OCI-LY7 (cell line): ENCODE measurements at regions not wholly inside any gene's neighbourhood (a gene's known extent, or its start where the extent isn't known, plus 50 kb on each side); places are given as distances from the start of the nearest gene placed in this dataset.

Experiments
- BruUV-seq: library from RNA; stranded (reverse); fragments of 400-500 nt; replicated peaks from 2 replicates; lab custom pipeline; 2021; lab: Mats Ljungman, UMichigan
- CTCF ChIA-PET: fragments of 300-600 bp; sonication (Branson Sonifier 250); formaldehyde crosslinking; loops from one replicate; lab custom pipeline; 2022; ENCODE audit warnings: antibody characterized with exemption; ENCODE audit not compliant: unreplicated experiment; lab: Charles Lee
- POLR2A ChIA-PET: fragments of 300-600 bp; sonication (Branson Sonifier 250); formaldehyde crosslinking; loops from one replicate; lab custom pipeline; 2022; ENCODE audit warnings: antibody characterized with exemption; lab: Charles Lee
- DNase-seq: peaks from one replicate; pipeline ENCODE4 v3.0.0-alpha.2; 2015; ENCODE audit warnings: low spot score
- H2AFZ ChIP-seq: fragments of 200-600 bp; sonication (generic), shearing (Covaris generic); 2 replicates; pipeline ENCODE4 v1.6.1; 2014; ENCODE audit warnings: mild to moderate bottlenecking, antibody characterized with exemption, low read length, moderate library complexity
- H3K27ac ChIP-seq: fragments of 200-600 bp; sonication (generic); 2 replicates; pipeline ENCODE4 v1.5.1; 2014; ENCODE audit warnings: mixed run types, low read depth, mild to moderate bottlenecking, moderate library complexity, low read length, inconsistent platforms; ENCODE audit not compliant: poor library complexity, severe bottlenecking
- H3K36me3 ChIP-seq: fragments of 200-600 bp; sonication (generic); 2 replicates; pipeline ENCODE4 v1.6.1; 2014; ENCODE audit warnings: mild to moderate bottlenecking, antibody characterized with exemption, low read length, moderate library complexity, mixed read lengths; ENCODE audit not compliant: insufficient read depth
- H3K4me1 ChIP-seq: fragments of 200-600 bp; sonication (generic); 2 replicates; pipeline ENCODE4 v1.5.1; 2014; ENCODE audit warnings: mild to moderate bottlenecking, low read length; ENCODE audit not compliant: insufficient read depth, poor library complexity, severe bottlenecking
- H3K4me2 ChIP-seq: fragments of 200-600 bp; sonication (generic); 2 replicates; pipeline ENCODE4 v1.6.1; 2014; ENCODE audit warnings: mild to moderate bottlenecking, low read length
- H3K4me3 ChIP-seq: fragments of 200-600 bp; sonication (generic); 2 replicates; pipeline ENCODE4 v1.5.1; 2014; ENCODE audit warnings: mild to moderate bottlenecking, low read depth, low read length; ENCODE audit not compliant: poor library complexity, severe bottlenecking
- H3K79me2 ChIP-seq: fragments of 200-600 bp; sonication (generic); 2 replicates; pipeline ENCODE4 v1.6.1; 2016; ENCODE audit warnings: low read depth, mild to moderate bottlenecking, low read length, moderate library complexity, mixed read lengths; ENCODE audit not compliant: insufficient read depth
- H3K9me2 ChIP-seq: fragments of 200-600 bp; sonication (generic); 2 replicates; pipeline ENCODE4 v1.6.1; 2016; ENCODE audit warnings: mild to moderate bottlenecking, low read length, mixed read lengths; ENCODE audit not compliant: insufficient read depth
- H3K9me3 ChIP-seq: fragments of 200-600 bp; sonication (generic); 2 replicates; pipeline ENCODE4 v1.6.1; 2014; ENCODE audit warnings: mild to moderate bottlenecking, mixed run types, low read length, mixed read lengths
- H4K20me1 ChIP-seq: fragments of 200-600 bp; sonication (generic); 2 replicates; pipeline ENCODE4 v1.6.1; 2014; ENCODE audit warnings: mild to moderate bottlenecking, antibody characterized with exemption, low read length, moderate library complexity, mixed read lengths; ENCODE audit not compliant: insufficient read depth
- CTCF ChIP-seq: fragments of 200-600 bp; sonication (generic); conservative IDR thresholded peaks from 2 replicates; pipeline ENCODE4 v1.5.1; 2014; ENCODE audit warnings: mild to moderate bottlenecking, antibody characterized with exemption, low read length, moderate library complexity, mixed read lengths
- EZH2phosphoT487 ChIP-seq: fragments of 200-600 bp; sonication (generic); IDR thresholded peaks from 2 replicates; pipeline ENCODE4 v1.6.1; 2018; ENCODE audit warnings: low read depth, borderline replicate concordance, mild to moderate bottlenecking, mixed run types, antibody characterized with exemption, low read length, moderate library complexity, mixed read lengths
- intact Hi-C: fragments of 100-400 bp; cut with micrococcal nuclease; formaldehyde crosslinking; loops from one replicate; pipeline ENCODE4 v1.10.0; 2022; ENCODE audit not compliant: unreplicated experiment

GRCh38 chr6:121896363-121896762 is 460.9 kb downstream of the GJA1 start:
- ChIA-PET CTCF (no interaction called here), POLR2A (interaction anchor here (0.6 kb wide), 1 partner anchor 122 kb away, joined by 3 read pairs; no protein-coding TSS in a partner anchor)
- no peak overlapping the region for H3K27ac ChIP-seq
- H3K4me1 ChIP-seq = no peaks in the 10 kb centered on the region
- no peaks in the 10 kb centered on the region for H4K20me1 ChIP-seq
- intact Hi-C loops = no loop called here
- DNase-seq = no peak
- no peaks in the 10 kb centered on the region for H3K36me3 ChIP-seq
- H3K9me3 ChIP-seq = no peaks in the 10 kb centered on the region
- no peak overlapping the region for H3K4me3 ChIP-seq
- TF ChIP-seq EZH2phosphoT487 (no peak), CTCF (no peak)
- no peaks in the 10 kb centered on the region for H3K9me2 ChIP-seq
- H3K79me2 ChIP-seq = no peaks in the 10 kb centered on the region
- BruUV-seq = no TSS peak
- no peak overlapping the region for H3K4me2 ChIP-seq
- no peak overlapping the region for H2AFZ ChIP-seq

GRCh38 chr6:121896771-121897170 is 461.3 kb downstream of the GJA1 start:
- H3K4me3 ChIP-seq = no peak overlapping the region
- no peaks in the 10 kb centered on the region for H4K20me1 ChIP-seq
- POLR2A ChIA-PET = interaction anchor here (0.6 kb wide), 1 partner anchor 121 kb away, joined by 3 read pairs; no protein-coding TSS in a partner anchor
- no peak overlapping the region for H3K4me2 ChIP-seq
- TF ChIP-seq CTCF = no peak
- TF ChIP-seq EZH2phosphoT487 = no peak
- no peak for DNase-seq
- CTCF ChIA-PET = no interaction called here
- no peaks in the 10 kb centered on the region for H3K9me3 ChIP-seq
- no peaks in the 10 kb centered on the region for H3K79me2 ChIP-seq
- BruUV-seq = no TSS peak
- no peak overlapping the region for H2AFZ ChIP-seq
- intact Hi-C loops = no loop called here
- no peaks in the 10 kb centered on the region for H3K9me2 ChIP-seq
- H3K27ac ChIP-seq = no peak overlapping the region
- H3K4me1 ChIP-seq = no peaks in the 10 kb centered on the region
- H3K36me3 ChIP-seq = no peaks in the 10 kb centered on the region

- Histone ChIP-seq H2AFZ (no peak overlapping the region), H3K27ac (no peak overlapping the region), H3K9me3 (no peaks in the 10 kb centered on the region), H4K20me1 (no peaks in the 10 kb centered on the region), H3K4me2 (no peak overlapping the region), H3K9me2 (no peaks in the 10 kb centered on the region), H3K4me1 (no peaks in the 10 kb centered on the region), H3K36me3 (no peaks in the 10 kb centered on the region), H3K79me2 (no peaks in the 10 kb centered on the region), H3K4me3 (no peak overlapping the region)
- TF ChIP-seq CTCF (no peak), EZH2phosphoT487 (no peak)
- ChIA-PET POLR2A (no interaction called here), CTCF (no interaction called here)
- no TSS peak for BruUV-seq
- no peak for DNase-seq
- intact Hi-C loops = no loop called here
These were observed 461.9 kb downstream of the GJA1 start for GRCh38 chr6:121897337-121897760.
